Mesothelial cell of epicardium (in vitro differentiated cells): ENCODE measurements at regions not wholly inside any gene's neighbourhood (a gene's known extent, or its start where the extent isn't known, plus 50 kb on each side); places are given as distances from the start of the nearest gene placed in this dataset.

Experiments used
- DNase-seq, 2 experiments: peaks; one replicate each; pipeline ENCODE4 v3.0.0; 2021; ENCODE audit warnings: low spot score in 2 of 2; ENCODE audit not compliant: unreplicated experiment in 2 of 2
- H3K27ac Mint-ChIP-seq: 2 replicates; pipeline ENCODE4 v1.8.0; 2021; ENCODE audit warnings: mixed read lengths
- H3K27me3 Mint-ChIP-seq: 2 replicates; pipeline ENCODE4 v1.8.0; 2021; ENCODE audit warnings: low read depth, mixed read lengths
- H3K36me3 Mint-ChIP-seq: 2 replicates; pipeline ENCODE4 v1.8.0; 2021; ENCODE audit warnings: mixed read lengths
- H3K4me1 Mint-ChIP-seq: 2 replicates; pipeline ENCODE4 v1.8.0; 2021; ENCODE audit warnings: mixed read lengths
- H3K4me3 Mint-ChIP-seq: 2 replicates; pipeline ENCODE4 v1.8.0; 2021; ENCODE audit warnings: mild to moderate bottlenecking, moderate library complexity, mixed read lengths
- H3K9me3 Mint-ChIP-seq: 2 replicates; pipeline ENCODE4 v1.8.0; 2021; ENCODE audit warnings: mixed read lengths
- CTCF ChIP-seq: fragments of 200-600 bp; sonication (generic); IDR thresholded peaks from one replicate; pipeline ENCODE4 v1.5.0; 2021; ENCODE audit warnings: antibody characterized with exemption; ENCODE audit not compliant: unreplicated experiment

GRCh38 chr14:21941885-21942284 lies 268.3 kb upstream of the OR4E1 start:
- DNase-seq: no peak
- H3K36me3 Mint-ChIP-seq: no peaks in the 10 kb centered on the region
- H3K9me3 Mint-ChIP-seq: no peaks in the 10 kb centered on the region
- H3K27me3 Mint-ChIP-seq: peaks cover 49% of the 10 kb centered on the region
- H3K4me1 Mint-ChIP-seq: no peaks in the 10 kb centered on the region
- no peak overlapping the region for H3K4me3 Mint-ChIP-seq
- no peak for TF ChIP-seq CTCF
- no peak overlapping the region for H3K27ac Mint-ChIP-seq

GRCh38 chr14:21940887-21941856 lies 267.6 kb upstream of the OR4E1 start:
- no peak overlapping the region for H3K4me3 Mint-ChIP-seq
- no peaks in the 10 kb centered on the region for H3K9me3 Mint-ChIP-seq
- DNase-seq: no peak
- TF ChIP-seq CTCF: peak; percentile 39
- H3K36me3 Mint-ChIP-seq: no peaks in the 10 kb centered on the region
- H3K27ac Mint-ChIP-seq: no peak overlapping the region
- peaks cover 50% of the 10 kb centered on the region for H3K27me3 Mint-ChIP-seq
- no peaks in the 10 kb centered on the region for H3K4me1 Mint-ChIP-seq

- Mint-ChIP-seq H3K4me1 (no peaks in the 10 kb centered on the region), H3K4me3 (no peak overlapping the region), H3K27ac (no peak overlapping the region), H3K9me3 (no peaks in the 10 kb centered on the region), H3K36me3 (no peaks in the 10 kb centered on the region), H3K27me3 (peaks cover 44% of the 10 kb centered on the region)
- no peak for TF ChIP-seq CTCF
- no peak for DNase-seq
Measured at GRCh38 chr14:21939836-21940235, 266.2 kb upstream of the OR4E1 start.

GRCh38 chr14:21937996-21938395 lies 264.4 kb upstream of the OR4E1 start:
- peaks cover 41% of the 10 kb centered on the region for H3K27me3 Mint-ChIP-seq

GRCh38 chr14:21933681-21934080 lies 260.1 kb upstream of the OR4E1 start:
- Mint-ChIP-seq H3K4me3 (no peak overlapping the region), H3K4me1 (no peaks in the 10 kb centered on the region), H3K9me3 (no peaks in the 10 kb centered on the region), H3K27ac (no peak overlapping the region), H3K36me3 (no peaks in the 10 kb centered on the region), H3K27me3 (peaks cover 50% of the 10 kb centered on the region)
- TF ChIP-seq CTCF: peak; percentile 55
- no peak for DNase-seq

More at GRCh38 chr14:21937996-21938395, 264.4 kb upstream of the OR4E1 start:
- H3K36me3 Mint-ChIP-seq: no peaks in the 10 kb centered on the region
- H3K4me3 Mint-ChIP-seq: no peak overlapping the region
- no peak for TF ChIP-seq CTCF
- H3K27ac Mint-ChIP-seq: no peak overlapping the region
- H3K4me1 Mint-ChIP-seq: no peaks in the 10 kb centered on the region
- DNase-seq: no peak
- H3K9me3 Mint-ChIP-seq: no peaks in the 10 kb centered on the region
